CD4-positive, alpha-beta T cell treated with Interleukin-6 for 4 hours (primary cell): ENCODE measurements at regions not wholly inside any gene's neighbourhood (a gene's known extent, or its start where the extent isn't known, plus 50 kb on each side); places are given as distances from the start of the nearest gene placed in this dataset.

Experiments used
- DNase-seq: peaks from one replicate; pipeline ENCODE4 v3.0.0-alpha.2; 2020; ENCODE audit warnings: mixed read lengths

DNA sequence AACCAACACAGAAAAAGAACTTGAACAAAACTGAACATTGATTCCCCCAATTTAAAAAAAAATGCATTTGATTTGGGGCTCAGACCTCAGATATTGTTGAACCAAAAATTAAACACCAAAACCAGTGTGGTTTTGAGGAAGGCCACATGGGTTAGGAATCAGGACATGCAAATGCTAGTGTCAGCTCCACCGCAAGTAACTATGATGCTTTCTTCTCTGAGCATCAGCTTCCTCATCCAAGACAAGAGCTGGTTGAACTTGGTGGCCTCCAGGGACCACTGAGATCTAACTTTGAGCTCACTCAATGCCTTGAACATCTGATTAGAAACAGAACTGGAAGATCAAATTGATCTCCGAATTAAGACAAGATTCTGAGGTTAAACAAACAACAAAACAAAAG, 142.9 kb upstream of the NWD2 start:
- no peak for DNase-seq

DNA sequence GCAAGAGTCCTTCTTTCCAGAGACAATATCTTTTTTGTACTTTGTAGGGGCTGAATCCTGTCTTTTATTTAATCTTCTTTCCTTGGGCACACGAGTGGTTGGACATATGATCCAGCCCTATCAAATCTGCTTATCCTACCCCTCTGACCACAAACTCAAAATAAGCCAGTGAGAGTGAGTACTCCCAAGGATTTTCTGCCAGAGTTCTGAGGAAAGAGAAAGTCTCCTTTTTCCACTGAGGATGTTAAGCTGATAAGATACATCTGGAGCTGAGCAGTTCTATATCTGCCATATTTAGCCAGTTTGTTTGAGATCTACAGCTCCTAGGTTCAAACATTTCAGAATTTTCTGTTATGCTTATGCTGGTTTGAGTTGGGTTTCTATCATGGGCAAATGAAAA, 134.8 kb upstream of the NWD2 start:
- no peak for DNase-seq

DNA sequence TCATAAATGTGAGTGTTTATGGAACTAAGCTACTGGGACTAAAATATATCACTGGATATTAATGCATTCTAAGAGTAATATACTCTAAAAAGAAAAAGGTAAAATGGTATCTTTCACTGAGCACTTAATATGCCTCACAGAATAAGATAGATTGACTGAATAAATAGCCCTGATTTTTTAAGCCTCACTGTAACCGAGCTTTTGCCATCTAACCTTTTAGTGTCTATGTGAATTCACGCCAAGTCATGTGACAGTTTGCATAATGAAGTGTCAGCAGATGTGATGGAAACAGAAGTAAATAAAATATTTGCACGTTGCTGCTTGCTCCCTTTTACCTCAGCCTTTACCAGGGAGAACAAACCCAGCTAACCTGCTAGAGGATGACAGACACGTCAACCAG, 119.7 kb upstream of the NWD2 start:
- DNase-seq: no peak

DNA sequence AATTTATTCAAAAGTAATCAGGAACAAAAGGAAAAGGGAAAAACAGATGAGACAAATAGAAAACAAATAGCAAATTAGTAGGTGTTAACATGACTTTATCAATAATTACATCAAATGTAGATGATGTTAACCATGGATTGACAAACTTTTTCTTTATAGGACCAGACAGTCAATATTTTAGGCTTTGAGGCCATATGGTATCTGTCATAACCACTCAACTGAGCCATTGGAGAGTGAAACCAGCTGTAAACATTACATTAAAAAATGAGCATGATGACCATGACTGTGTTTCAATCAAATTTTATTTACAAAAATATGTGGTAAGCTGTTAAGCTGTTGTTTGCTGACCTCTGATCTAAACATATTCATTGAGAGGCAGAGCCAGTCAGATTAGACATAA, 118.5 kb upstream of the NWD2 start:
- DNase-seq: no peak

DNA sequence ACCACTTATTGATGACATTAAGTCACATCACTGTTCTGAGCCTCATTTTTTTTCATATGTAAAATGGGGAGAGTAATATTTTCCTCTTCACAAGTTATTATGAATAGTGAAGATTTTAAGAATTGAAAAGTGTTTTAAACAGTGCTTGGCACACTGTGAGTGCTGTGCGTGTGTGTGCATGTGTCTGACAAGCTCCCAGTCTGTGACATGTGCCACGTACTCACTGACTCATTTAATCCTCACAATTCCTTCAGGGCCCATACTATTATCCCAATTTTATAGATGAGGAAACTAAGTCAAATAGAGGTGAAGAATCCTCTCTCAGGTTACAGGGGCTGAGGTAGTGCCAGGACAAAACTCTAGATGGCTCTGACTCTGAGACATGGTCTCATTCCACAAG, 114.1 kb upstream of the NWD2 start:
- no peak for DNase-seq

DNA sequence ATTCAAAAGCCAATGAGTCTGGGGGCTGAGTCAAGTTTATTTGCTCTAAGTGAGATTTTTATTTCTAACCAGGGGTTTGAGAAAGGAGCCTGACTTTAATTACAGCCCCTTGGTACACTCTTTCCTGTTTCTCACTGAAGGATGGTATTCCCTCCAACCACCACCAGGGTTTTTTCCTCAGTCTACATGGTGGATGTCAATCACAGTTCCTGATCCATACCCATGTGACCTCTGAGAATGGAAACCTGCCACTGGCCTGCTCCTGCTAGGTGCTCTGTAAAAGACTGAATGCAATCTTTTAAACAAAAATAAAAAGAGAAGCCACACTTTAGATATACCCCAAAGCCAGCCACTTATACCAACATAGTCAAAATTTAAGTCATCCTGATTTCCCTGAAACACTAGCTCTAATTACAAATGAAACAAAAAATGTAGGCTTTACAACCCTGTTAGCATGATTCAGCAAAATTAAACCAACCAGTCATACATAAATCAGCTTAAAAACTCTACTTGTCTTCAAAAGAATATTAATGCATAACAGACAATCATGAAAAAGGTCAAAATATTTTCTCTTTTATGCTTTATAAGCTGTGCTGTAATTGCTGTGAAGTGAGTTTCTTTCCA, 112.1 kb upstream of the NWD2 start:
- DNase-seq: no peak

DNA sequence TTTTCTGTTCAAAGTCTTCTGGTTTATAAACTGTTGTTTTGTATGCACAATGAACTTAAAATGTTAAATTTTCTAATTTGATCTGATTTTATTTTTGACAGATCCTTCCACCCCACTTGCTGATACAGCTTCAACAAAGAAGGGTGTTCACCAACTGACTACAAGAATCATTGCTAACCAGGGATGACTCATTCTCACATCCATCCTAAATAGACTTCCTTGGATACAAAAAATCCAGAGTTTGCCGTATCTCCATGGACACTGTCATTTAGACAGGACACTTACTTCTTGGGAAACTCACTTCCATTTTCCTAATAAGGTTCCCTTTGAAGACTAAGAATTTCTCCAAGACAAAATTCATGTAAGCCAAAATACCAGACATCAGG, 111.6 kb upstream of the NWD2 start:
- no peak for DNase-seq

DNA sequence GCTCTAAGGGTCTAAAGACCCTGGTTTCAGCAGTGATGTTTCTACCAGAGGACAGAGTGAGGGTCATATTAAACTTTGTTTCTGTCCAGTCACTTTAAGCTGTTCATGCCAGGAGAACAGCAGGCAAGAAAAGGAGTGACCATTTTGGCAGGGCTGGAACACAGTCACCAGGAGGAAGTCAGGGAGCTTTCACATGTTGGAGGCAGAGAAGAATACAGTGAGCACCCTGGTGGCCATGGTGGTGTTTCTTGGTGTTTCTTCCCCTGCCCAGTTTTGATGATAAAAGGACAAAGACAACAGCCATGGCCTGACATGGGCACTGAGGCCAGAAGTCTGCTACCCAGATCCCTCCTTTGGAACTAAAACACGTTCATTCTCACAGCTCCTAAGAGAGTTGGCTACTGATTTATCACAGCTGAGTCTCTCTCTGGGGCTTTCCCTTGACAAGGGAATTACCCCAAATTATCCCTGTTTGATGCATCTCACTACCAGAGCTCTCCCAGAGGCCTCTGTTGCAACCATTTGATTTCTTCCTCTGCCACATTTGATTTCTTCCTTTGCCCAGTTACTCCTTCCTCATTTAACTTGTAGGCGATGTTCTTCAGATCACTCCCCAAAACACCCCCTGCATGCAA, 106.4 kb upstream of the NWD2 start:
- DNase-seq: no peak

DNA sequence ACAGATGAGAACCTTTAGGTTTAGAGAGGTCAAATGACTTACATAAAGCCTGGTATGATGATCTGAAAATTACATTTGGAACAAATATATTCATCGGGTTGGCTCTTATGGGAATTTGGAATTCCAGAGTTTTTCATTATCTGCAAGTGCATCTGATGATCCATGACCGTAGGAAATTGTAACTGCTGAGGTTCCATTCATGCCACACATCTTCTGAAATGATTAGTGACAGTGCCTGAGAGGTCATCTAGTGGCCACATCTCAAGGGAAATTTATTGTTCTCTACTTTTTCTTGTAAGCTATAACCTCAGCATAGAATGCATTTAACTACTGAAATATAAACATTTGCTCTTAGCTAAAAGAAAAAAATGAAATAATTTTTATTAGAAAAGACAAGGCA, 105.8 kb upstream of the NWD2 start:
- DNase-seq: no peak

DNA sequence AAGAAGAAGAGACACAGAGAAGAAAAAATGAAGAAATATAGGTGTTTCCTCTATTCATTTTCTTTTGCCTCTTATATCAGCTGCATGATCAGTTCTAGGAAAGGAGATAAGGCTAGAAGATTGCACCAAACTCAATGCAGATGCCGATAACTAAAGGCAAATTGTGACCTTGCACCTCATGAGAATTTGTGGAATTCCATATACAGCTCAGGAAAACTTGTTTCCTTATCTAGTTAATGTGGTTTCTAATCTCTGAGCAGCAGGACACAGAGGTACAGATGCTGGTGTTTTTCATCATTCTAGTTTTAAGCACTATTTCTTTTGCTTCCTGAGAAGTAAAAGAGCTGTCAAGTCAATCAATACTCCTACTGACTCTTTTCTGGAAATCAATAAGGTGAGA, 104.6 kb upstream of the NWD2 start:
- no peak for DNase-seq

DNA sequence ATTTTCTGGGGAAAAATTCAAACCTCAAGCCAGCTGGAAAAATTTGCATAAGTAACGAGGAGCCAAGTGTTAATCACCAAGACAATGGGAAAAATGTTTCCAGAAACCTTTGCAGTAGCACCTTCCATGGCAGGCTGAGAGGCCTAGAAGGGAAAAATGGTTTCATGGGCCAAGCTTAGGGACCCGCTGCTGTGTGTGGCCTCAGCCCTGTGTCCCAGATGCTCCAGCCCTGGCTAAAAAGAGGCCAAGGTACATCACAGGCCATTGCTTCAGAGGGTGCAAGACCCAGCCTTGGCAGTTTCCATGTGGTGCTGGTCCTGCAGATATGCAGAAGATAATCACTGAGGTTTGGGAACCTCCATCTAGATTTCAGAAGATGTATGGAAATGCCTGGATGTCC, 98.3 kb upstream of the NWD2 start:
- DNase-seq: no peak

DNA sequence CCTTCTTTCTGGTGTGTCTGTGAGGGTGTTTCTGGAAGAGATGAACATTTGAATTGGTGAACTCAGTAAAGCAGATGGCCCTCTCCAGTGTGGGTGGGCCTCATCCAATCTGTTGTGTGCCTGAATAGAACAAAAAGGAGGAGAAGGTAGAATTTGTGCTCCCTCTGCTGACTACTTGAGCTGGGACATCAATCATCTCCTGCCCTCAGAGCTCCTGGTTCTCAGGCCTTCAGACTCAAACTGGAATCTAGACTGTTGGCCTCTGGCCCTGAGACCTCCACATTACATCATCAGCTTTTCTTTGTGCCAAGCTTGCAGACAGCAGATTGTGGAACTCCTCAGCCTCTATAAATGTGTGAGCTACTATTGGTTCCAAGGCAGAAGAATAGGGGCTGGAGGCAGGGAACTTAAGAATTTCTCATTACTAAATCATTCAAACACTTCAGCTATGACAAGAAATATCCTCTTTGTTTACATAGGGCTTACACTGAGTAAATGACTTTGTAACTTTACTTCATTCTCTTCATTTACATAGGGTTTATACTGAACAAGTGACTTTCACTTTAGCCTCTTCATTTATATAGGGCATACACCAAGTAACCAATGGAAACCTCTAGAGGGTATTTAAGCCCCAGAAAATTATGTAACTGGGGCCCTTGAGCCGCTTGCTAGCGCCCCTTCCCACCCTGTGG, 86.9 kb upstream of the NWD2 start:
- DNase-seq: no peak

DNA sequence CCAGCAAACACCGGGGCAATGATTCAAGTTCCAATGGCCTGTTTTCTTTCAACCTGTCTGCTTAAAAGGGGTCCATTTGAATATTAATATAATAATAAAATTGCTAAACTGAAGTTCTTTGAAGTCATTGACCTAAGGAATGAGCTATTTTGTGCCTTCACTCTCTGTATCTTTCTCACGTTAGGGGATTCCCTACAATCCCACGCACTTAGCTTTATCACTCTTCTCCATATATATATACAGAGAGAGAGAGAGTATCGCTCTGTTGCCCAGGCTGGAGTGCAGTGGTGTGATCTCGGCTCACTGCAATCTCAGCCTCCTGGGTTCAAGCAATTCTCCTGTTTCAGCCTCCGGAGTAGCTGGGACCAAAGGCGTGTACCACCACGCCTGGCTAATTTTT, 83.9 kb upstream of the NWD2 start:
- DNase-seq: no peak

DNA sequence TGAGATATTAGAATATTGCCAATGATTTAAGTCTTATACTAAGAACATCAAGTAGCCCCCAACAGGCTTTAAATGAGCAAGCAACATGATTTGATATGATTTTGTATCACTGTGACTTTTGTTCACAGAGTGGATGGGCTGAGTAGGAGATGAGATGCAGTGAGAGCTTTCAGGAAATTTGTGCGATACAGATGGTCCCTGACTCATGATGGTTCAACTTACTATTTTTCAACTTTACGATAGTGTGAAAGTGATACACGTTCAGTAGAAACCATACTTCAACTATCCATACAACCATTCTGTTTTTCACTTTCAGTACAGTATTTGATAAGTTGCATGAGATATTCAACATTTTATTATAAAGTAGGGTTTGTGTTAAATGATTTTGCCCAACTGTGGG, 78.7 kb upstream of the NWD2 start:
- no peak for DNase-seq

DNA sequence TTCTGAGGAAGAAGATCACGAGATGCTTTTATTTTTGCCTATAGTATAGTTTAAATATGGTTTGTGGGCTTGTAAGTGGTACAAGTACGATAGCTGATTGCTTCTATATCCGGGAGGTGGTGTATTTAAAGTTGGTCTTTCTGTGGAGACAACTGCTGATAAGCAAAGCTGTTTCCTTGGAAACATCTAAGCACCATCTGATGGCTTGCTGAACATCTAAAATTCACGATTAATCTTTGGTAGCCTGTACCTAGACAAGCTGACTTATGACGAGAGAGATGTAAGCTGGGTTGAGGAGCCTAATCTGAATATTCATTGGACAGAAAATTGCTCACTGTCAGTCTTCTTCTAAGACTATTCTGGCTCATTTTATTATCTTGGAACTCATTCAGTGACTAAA, 74.6 kb upstream of the NWD2 start:
- no peak for DNase-seq

DNA sequence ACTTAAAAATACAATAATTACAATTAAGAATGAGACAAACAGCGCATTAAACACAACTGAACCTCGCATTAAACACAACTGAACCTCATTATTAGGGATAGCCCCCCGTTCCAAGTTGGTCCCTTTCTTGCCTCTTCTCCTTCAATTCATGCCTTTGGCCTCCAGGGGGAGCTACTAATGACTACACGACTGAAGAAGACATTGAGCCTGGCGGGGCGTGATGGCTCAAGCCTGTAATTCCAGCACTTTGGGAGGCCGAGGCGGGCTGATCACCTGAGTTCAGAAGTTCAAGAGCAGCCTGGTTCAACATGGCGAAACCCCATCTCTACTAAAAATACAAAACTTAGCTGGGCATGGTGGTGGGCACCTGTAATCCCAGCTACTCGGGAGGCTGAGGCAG, 56.4 kb upstream of the NWD2 start:
- DNase-seq: no peak
